Loucy (cell line): ENCODE measurements at regions not wholly inside any gene's neighbourhood (a gene's known extent, or its start where the extent isn't known, plus 50 kb on each side); places are given as distances from the start of the nearest gene placed in this dataset.

Experiments
- H2AFZ ChIP-seq: fragments of 200-600 bp; sonication (generic); 2 replicates; pipeline ENCODE4 v1.6.0; 2016; ENCODE audit warnings: antibody characterized with exemption, mild to moderate bottlenecking, low read length, moderate library complexity
- H3F3A ChIP-seq: fragments of 200-600 bp; 2 replicates; pipeline ENCODE4 v1.6.0; 2016; ENCODE audit warnings: antibody characterized with exemption, low read depth, mild to moderate bottlenecking
- H3K27me3 ChIP-seq: fragments of 200-600 bp; sonication (generic); 2 replicates; pipeline ENCODE4 v1.6.1; 2014; ENCODE audit warnings: low read length, mild to moderate bottlenecking; ENCODE audit not compliant: insufficient read depth, poor library complexity, severe bottlenecking
- H3K36me3 ChIP-seq: fragments of 200-600 bp; sonication (generic); 2 replicates; pipeline ENCODE4 v1.6.1; 2016; ENCODE audit warnings: low read length; ENCODE audit not compliant: insufficient read depth
- H3K4me1 ChIP-seq: fragments of 200-600 bp; sonication (generic); 2 replicates; pipeline ENCODE4 v1.5.1; 2014; ENCODE audit warnings: low read length, mild to moderate bottlenecking; ENCODE audit not compliant: insufficient read depth, poor library complexity, severe bottlenecking
- H3K4me2 ChIP-seq: fragments of 200-600 bp; sonication (generic); 2 replicates; pipeline ENCODE4 v1.6.0; 2014; ENCODE audit warnings: antibody characterized with exemption, low read length, low read depth, mild to moderate bottlenecking; ENCODE audit not compliant: poor library complexity, severe bottlenecking
- H3K4me3 ChIP-seq: fragments of 200-600 bp; sonication (generic); 2 replicates; pipeline ENCODE4 v1.5.1; 2014; ENCODE audit warnings: low read length, mild to moderate bottlenecking, mixed read lengths; ENCODE audit not compliant: poor library complexity, severe bottlenecking
- H3K79me2 ChIP-seq: fragments of 200-600 bp; sonication (generic); 2 replicates; pipeline ENCODE4 v1.6.1; 2014; ENCODE audit warnings: low read length; ENCODE audit not compliant: insufficient read depth
- H3K9ac ChIP-seq: fragments of 200-600 bp; sonication (generic); 2 replicates; pipeline ENCODE4 v1.6.0; 2014; ENCODE audit warnings: mild to moderate bottlenecking, low read depth, low read length, moderate library complexity; ENCODE audit not compliant: poor library complexity, severe bottlenecking
- H3K9me2 ChIP-seq: fragments of 200-600 bp; sonication (generic); replicated peaks from 2 replicates; pipeline ENCODE4 v1.6.1; 2016; ENCODE audit warnings: low read depth, low read length, mixed read lengths
- H3K9me3 ChIP-seq: fragments of 200-600 bp; sonication (generic); 2 replicates; pipeline ENCODE4 v1.6.1; 2014; ENCODE audit warnings: mild to moderate bottlenecking, antibody characterized with exemption, low read length, low read depth; ENCODE audit not compliant: insufficient read depth
- H4K20me1 ChIP-seq: fragments of 200-600 bp; sonication (generic); 2 replicates; pipeline ENCODE4 v1.6.0; 2014; ENCODE audit warnings: antibody characterized with exemption, low read length, mild to moderate bottlenecking; ENCODE audit not compliant: insufficient read depth, poor library complexity, severe bottlenecking
- EZH2phosphoT487 ChIP-seq: fragments of 200-600 bp; IDR thresholded peaks from 2 replicates; pipeline ENCODE4 v1.6.1; 2018; ENCODE audit warnings: antibody characterized with exemption, mild to moderate bottlenecking, moderate library complexity, borderline replicate concordance
- TF ChIP-seq, protein P1 (sequence below): fragments of 200-600 bp; sonication (generic); conservative IDR thresholded peaks from 2 replicates; pipeline ENCODE4 v1.5.1; 2014; ENCODE audit warnings: mild to moderate bottlenecking, antibody characterized with exemption, low read length

DNA sequence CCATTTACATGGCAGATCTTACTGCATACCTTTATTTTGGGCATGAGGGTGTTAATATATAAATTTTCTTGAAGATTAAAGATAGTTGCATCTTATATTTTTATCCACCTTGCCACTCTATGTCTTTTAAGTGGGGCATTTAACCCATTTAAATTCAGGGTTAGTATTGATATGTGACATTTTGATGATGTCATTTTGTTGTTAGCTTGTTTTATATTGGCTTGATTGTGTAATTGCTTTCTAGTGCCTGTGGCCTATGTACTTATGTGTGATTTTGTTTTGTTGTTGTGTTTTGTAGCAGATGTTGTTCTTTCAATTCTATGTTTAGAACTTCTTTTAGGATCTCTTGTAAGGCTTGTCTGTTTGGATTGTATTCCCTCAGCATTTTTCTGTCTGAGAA, 939.9 kb upstream of the CDH9 start:
- Histone ChIP-seq H3K9me2 (no peaks in the 10 kb centered on the region), H3F3A (no peaks in the 10 kb centered on the region), H3K9ac (no peak overlapping the region), H3K4me1 (no peaks in the 10 kb centered on the region), H3K9me3 (no peaks in the 10 kb centered on the region), H3K79me2 (no peaks in the 10 kb centered on the region), H3K4me2 (no peak overlapping the region), H4K20me1 (no peaks in the 10 kb centered on the region), H3K27me3 (no peaks in the 10 kb centered on the region), H3K36me3 (no peaks in the 10 kb centered on the region), H3K4me3 (no peak overlapping the region), H2AFZ (no peak overlapping the region)
- TF ChIP-seq EZH2phosphoT487, result no peak
- TF ChIP-seq, protein P1, sequence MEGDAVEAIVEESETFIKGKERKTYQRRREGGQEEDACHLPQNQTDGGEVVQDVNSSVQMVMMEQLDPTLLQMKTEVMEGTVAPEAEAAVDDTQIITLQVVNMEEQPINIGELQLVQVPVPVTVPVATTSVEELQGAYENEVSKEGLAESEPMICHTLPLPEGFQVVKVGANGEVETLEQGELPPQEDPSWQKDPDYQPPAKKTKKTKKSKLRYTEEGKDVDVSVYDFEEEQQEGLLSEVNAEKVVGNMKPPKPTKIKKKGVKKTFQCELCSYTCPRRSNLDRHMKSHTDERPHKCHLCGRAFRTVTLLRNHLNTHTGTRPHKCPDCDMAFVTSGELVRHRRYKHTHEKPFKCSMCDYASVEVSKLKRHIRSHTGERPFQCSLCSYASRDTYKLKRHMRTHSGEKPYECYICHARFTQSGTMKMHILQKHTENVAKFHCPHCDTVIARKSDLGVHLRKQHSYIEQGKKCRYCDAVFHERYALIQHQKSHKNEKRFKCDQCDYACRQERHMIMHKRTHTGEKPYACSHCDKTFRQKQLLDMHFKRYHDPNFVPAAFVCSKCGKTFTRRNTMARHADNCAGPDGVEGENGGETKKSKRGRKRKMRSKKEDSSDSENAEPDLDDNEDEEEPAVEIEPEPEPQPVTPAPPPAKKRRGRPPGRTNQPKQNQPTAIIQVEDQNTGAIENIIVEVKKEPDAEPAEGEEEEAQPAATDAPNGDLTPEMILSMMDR, result no peak

DNA sequence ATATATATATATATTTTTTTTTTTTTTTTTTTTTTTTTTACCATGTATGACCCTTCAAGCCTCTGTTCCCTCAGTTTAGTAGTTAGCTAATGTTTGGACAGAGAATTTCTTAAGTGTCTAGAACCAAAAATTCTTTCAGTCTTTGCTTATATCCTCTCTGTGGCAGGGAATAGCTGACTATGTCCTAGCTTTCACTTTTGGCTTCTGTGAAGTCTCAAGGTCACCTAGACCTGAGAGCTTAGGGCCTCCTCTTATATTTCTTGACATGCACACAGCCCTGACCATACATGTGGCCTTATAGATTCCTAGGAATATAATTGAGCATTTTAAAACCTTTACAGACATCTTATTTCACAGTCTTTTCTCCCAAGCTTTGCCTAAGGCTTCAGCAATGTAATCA, 930.8 kb upstream of the CDH9 start:
- Histone ChIP-seq H3K9ac (no peak overlapping the region), H3F3A (no peaks in the 10 kb centered on the region), H3K9me3 (no peaks in the 10 kb centered on the region), H3K36me3 (no peaks in the 10 kb centered on the region), H3K4me2 (no peak overlapping the region), H3K79me2 (no peaks in the 10 kb centered on the region), H2AFZ (no peak overlapping the region), H3K27me3 (no peaks in the 10 kb centered on the region), H4K20me1 (no peaks in the 10 kb centered on the region), H3K4me3 (no peak overlapping the region), H3K4me1 (no peaks in the 10 kb centered on the region), H3K9me2 (no peaks in the 10 kb centered on the region)
- TF ChIP-seq, protein P1, result no peak
- TF ChIP-seq EZH2phosphoT487, result no peak

DNA sequence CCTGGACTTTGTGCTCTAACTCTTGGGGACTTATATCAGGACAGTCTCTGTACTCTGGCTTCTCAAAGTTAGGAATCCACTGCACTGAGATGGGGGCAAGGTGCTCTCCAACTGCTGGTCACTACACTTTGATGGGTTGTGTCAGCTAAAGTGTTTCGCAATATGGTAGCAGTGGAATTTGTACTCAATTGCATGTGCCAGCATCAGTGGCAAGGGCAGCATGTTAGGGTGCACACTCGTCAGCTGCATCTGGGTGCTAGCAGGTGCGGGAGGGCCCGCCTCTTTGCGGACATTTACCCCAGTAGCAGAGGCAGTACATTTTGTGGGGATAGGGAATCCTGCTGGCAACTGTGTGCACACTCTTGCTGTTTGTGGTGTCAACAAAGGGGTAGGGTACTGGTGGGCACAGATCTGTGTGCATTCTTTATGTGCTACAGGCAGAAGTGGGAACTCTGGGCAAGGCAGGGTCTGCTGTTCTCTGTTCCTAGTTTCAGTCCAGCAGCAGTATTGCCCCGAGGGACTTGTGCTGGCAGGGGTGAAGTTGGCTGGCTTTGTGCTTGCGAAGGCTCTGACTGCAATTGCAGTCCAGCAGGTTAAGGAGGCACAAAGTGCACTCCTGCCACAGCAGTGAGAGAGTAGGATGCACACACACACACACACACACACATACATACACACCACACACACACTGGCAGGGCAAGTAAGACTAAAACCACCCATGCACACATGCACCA, 924.8 kb upstream of the CDH9 start:
- Histone ChIP-seq H4K20me1 (no peaks in the 10 kb centered on the region), H3K9ac (no peak overlapping the region), H3K79me2 (no peaks in the 10 kb centered on the region), H2AFZ (no peak overlapping the region), H3K4me2 (no peak overlapping the region), H3K4me1 (no peaks in the 10 kb centered on the region), H3K36me3 (no peaks in the 10 kb centered on the region), H3K27me3 (no peaks in the 10 kb centered on the region), H3K9me2 (no peaks in the 10 kb centered on the region), H3K4me3 (no peak overlapping the region), H3F3A (no peaks in the 10 kb centered on the region), H3K9me3 (peaks cover 3% of the 10 kb centered on the region; the same call in 1 of the 2 replicates)
- no peak for TF ChIP-seq EZH2phosphoT487
- TF ChIP-seq, protein P1, result no peak
